HG03060 (cell line): ENCODE measurements at regions not wholly inside any gene's neighbourhood (a gene's known extent, or its start where the extent isn't known, plus 50 kb on each side); places are given as distances from the start of the nearest gene placed in this dataset.

Experiments
- ATAC-seq: cut with Tn5 transposase; IDR thresholded peaks from one replicate; pipeline ENCODE4 v1.9.1; 2021; ENCODE audit warnings: low read depth, moderate number of reproducible peaks; ENCODE audit not compliant: unreplicated experiment

DNA sequence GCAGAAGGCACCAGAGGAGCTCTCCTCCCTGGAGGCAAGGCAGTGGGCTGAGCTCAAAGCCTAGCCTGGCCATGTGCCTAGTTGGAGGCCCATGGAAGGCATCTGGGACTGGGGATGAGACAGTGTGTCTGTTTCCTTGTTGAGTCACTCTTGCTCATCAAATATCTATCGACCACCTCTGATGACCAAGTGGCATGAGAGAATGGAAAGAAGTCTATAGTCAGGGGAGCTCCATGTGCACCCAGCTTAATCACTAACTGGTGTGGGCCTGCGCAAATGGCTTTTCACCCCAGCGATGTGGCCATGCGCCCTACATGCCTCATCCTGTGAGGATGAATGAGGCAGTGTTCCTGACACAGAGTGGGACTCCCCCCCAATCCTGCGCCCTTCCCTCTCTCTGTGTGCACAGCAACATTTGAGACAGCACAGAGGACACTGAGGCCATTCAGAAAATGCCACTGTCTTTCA is 229.9 kb downstream of the RPS24 start:
- no peak for ATAC-seq

DNA sequence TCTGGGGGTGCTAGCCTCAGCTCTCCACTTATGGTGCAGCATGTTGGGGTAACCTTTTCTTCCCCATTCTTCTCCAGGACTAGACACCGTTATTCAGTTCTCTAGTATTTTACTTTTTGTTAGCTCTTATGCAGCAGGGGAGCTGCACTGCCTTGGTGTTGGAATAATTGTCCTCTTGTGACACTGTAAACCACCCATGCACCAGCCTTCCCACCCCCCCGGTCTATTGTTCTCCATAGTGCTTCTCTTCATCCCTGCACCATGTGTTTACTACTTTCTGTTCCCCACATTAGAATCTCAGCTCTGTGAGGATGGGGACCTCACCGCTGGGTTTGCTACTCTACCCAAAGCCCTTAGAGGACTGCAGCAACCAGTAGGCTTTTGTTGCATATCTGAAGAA is 230.7 kb downstream of the RPS24 start:
- ATAC-seq: no peak

DNA sequence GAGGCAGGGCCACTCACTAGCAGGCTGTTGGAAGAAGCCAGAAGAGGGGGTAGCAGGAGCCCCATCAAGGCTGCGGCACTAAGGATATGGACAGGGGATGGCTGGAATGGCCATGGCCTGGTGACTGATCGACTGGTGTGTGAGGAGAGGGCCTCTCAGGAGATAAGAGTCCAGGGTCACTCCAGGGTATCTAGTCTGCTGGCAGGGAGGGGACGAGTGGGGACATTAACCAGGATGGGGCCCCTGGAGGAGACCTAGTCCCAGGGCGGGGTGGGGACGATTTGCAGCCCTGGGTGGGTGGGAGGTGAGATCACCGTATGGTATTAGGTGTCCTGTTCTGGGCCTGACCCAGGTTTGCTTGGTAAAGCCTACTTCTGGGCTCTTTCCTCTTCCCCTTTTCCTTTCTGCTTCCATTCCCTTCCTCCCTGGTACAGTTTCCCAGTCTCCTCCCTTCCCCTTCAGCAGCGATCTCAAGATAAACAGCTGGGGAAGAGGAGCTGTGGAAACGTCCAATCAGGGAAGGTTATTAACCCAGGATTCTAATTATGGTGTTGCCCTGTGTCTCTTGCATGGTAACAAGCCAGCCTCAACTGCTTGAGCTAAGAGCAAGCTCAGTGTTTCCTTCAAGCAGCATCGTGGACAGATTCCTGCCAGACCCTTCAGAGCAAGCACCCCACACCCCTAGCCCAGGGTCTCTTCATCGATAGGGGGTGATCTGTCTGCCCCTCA is 233.2 kb downstream of the RPS24 start:
- ATAC-seq: no peak

DNA sequence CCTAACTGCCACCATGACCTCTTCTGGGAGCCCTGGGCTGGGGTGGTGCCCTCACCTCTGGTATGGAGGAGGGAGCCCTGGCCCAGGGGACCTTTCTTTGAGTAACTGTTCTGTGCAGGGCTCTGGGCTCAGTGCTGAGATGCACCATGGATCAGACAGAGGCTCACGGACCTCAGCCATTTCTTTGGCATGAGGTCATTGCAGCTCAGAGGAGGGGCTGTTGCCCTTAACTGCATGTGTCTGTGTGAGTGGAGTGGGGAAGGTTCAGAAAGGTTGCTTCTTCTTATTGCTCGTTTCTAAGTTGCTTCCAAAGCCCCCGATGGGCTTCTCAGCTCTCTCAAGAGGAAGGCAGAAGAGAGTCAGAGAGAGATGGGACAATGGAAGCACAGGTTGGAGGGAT is 233.9 kb downstream of the RPS24 start:
- no peak for ATAC-seq

DNA sequence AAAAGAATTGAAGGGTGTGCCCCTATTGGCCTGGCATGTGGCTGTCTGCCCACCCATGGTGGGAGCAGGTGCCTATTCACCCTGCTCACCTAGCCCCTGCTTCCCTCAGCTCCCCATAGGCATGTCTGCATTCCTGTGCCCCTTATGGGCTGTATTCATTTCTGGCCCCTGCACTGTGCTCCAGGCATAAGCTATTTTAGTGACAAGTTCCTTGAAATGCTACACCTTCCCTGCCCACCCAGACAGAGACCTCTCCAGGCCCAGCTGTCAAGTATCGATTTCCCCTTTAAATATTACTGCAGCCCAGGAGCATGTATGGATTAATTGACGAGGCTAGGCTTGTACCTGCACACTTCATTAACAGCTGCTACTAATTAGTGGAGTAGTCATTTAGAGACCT is 235.4 kb downstream of the RPS24 start:
- no peak for ATAC-seq

DNA sequence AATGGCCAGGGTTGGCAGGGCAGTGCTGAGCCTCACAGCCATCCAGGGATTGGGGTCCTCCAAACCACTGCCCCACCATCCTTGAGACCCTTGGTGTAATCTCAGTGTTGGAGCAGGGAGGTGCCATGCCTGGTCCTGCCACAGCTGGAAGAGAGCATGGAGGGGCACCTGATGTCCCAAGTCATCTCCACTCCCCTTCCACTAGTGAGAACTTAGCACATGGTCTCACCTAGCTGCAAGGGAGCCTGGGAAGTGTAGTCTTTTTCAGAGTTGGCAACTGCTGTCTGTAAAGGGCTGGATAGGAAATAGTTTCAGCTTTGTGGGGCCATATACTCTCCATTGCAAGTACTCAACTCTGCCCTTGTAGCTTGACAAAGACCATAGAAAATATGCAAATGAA is 238.7 kb downstream of the RPS24 start:
- ATAC-seq: no peak

DNA sequence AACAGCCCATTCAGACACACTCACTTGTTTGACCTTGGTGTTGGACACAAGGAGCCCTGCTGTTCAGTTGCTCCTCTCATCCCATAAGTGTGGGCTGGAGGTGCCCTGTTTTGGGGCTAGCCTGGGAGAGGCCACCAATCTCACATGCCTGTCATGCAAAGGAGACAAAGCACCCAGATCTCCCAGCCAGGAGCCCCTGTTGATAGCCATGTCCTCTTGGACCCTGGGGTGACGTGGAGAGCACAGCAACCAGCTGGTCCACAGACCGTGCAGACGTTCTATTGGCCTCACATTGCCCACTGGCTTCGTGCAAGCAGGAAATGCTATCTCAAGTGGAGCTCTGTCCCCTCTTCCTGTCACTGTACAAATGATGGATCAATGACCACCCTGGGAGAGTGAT is 240.8 kb downstream of the RPS24 start:
- no peak for ATAC-seq

DNA sequence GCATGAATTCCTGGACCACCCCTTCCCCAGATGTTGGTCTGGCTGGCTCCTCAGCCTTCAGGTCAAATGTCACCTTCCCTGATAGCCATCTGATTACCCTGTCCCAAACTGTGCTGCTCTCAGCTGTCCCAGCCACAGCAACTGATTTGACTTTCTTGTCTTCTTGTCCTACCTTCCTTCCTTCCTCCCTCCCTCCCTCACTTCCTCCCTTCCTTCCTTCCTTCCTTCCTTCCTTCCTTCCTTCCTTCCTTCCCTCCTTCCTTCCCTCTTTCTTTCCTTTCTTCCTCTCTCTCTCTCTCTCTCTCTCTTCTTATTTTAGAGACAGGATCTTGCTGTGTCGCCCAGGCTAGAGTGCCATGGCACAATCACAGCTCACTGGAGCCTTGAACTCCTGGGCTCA is 242.5 kb downstream of the RPS24 start:
- ATAC-seq: no peak

DNA sequence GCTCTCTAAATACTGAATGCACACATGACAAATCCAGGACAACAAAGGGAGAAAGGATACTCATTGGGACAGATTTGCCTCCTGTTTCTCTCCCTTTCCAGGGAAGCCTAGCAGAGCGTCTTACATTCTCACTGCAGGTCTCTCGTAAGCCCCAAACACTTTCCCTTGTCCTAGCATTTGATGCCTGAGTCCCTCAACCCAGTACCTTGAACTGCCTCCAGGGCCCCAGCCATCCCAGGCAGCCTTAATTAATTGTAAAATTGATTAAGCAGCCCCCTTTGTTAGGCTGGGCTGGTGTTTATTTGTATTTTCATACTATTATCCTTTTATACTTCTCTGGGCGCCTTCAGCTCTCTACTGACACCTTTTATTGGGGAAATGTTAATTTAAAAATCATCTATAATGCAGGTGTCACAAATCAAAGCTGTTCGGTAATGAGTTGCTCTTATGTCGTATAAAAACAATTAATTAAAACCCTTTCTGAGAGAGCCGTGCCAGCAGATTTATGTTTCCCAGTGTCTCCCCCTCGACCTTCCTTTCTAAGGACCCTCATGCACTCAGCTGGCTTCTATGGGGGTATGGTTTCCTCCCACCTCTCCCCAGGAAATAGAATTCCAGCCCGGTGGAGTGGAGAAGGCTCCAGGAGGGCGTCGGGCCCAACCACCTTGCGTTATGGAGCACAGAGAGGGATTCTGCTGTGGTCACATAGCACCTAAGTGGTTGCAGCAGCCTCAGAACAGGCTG is 243.8 kb downstream of the RPS24 start:
- ATAC-seq: no peak

DNA sequence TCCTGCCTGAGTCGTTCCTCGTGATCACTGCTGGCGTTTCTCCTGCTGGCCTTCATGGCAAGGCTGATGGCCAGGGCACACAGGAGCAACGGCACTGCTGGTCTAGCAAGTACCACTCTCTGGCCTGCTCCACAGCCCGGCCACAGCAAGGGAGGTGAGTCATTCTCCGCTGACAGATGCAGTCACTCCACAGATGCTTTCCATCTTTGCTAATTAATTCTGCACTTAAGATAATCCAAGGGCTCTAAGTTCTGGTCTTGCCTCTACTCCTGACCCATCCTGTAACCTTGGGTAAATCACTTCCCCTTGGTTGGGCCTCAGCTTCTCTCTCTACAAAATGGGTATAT is 244.4 kb downstream of the RPS24 start:
- ATAC-seq: no peak

DNA sequence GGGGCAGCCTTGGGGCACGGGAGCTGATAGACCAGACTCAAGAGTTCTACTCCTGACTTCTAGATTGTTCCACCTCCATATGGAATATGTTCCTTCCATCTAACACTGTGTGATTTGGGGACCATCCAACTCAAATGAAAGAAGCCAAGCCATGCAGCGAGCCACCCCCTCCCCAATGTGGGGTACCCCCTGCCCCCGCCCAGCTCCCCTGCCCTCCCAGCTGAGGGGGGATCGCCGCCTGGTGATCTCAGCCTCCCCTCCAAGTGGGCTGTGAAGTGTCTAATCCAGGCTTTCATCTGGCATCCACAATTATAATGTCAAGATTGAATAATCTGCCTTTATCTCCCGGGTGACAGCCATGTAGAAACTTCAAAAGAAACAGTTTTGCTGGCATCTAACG is 246.1 kb downstream of the RPS24 start:
- ATAC-seq: no peak

DNA sequence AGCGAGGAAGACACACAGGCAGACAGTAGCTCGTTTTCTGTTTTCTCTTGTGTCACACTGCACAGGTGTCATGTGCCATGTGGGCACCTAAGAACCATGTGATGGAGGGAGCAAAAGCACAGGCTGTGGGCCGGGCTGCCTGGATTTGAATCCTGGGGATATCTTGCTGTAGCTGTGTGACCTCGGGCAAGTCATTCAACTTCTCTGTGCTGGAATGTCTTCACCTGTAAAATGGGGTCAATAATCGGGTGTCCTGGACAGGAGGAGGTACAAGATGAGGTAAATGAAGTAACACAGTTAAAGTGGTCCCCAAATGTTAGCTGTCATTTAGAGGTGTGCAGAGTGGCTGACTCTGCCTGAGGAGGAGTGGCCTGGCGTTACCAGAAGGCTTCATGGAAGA is 246.9 kb downstream of the RPS24 start:
- no peak for ATAC-seq

DNA sequence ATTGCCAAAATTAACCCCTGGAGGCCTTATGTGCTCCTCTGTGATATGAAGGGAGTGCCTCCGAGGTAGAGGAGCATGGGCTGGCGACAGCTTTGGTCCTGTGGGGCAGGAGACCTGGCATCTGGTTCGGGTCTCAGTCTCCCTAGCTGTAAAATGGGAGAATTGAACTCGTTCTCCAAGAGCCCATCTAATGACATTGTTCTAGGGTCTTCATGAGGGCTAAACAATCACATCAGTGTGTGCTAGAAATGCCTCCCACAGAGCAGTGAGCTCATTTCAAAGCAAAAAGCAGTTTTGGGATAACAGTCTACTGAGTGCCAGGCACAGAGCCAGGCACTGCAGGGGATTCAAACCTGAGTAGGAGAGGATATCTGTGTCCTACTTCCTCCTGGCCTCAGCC is 248.0 kb downstream of the RPS24 start:
- ATAC-seq: no peak

DNA sequence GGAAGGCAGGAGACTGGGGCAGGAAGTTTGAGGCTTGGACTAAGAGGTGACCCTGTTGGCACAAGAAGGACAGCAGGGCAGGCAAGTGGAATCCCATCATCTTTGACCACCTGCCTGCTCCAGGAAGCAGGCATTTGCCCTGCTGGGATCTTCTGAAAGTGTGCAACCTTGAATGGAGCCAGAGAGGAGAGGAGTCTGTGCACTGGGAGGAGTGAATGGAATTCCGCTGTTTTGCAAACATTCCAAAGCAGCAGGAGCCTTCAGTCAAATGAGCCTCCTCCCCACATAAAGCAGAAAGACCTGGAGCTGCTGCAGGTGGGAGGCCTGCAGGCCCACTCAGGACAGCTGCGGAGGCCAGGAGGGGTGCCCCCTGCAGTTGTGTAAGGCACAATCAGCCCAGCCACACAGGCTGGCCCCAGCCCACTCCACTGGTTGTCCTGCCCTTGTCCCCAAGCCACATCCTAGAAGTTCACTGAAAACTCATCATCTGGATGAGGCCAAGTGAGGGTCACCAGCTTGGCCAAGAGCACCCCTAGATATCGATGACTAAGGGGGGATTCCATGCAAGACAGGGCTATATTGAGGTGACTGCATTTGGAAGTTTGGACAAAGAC is 249.5 kb downstream of the RPS24 start:
- no peak for ATAC-seq

DNA sequence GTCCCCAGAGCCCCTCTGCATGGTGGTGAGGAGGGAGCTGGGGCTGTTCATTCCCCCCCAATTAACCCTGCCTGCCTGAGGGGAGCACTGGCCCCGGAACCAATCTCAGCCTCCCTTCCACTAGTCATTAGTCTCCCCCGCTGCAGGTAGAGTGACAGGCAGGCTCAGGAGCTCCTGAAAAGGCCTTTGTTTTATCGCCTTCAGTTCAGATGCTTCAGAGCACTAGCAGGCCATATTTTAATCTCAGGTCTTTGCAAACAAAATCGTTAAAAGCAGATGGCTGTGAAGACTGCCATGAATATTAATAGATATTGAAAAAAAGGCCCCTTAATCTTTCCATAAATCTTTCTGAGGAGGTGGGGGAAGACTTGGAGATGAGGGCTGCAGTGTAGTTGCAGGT is 250.7 kb downstream of the RPS24 start:
- ATAC-seq: no peak

DNA sequence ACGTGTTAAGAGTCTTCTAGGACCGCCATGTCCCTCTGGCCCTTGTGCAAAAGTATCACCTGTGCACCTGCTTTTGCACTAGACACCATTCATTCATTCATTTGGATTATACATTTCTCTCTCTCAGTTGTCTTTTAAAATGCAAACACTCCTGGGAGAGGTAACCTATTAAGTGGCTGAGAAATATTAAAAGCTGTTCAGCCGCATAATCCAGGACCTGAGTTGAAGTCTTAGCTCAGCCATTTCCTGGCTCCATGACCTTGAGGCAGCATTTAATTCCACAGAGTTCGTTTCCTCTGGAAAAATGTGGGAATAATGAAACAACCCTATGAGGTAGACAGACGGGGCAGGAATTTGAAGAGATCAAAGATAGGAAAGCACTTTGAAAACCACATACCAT is 251.6 kb downstream of the RPS24 start:
- ATAC-seq: no peak

DNA sequence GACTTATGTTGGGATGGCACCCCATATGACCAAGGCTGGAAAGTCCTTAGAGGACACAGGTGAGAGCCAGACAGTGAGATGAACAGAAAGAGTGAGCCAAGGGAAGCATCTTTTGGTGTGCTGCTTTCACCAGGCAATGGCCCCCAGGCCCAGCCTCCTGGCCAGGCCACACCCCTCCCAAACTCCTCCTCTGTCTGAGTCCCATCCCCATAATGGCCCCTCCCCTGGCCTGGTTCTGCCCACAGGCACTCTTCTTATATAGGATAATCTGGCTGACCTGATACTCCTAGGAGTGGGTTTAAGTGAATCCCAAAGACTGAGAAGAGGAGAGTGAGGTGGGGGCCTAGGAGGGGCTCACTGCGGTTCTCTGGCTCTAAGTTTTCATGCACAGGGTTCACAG is 252.5 kb downstream of the RPS24 start:
- no peak for ATAC-seq

DNA sequence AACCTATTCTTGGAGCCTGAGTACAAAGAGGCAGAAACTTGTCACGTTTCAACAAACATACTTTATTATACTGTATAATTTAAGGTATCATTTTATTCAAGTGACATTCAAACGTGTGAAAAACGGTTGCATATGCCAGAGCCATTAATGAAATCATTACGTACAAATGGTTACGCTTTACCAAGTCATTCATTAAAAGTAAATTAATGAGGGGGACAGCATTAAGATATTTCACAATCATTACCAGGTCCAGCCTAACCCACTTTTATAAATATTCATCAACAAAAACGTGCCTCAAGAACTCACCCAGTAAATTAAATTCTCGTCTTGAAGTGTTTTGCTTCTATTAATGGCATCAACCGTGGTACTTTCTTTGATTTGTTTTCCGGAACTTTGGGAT is 253.0 kb downstream of the RPS24 start:
- no peak for ATAC-seq

DNA sequence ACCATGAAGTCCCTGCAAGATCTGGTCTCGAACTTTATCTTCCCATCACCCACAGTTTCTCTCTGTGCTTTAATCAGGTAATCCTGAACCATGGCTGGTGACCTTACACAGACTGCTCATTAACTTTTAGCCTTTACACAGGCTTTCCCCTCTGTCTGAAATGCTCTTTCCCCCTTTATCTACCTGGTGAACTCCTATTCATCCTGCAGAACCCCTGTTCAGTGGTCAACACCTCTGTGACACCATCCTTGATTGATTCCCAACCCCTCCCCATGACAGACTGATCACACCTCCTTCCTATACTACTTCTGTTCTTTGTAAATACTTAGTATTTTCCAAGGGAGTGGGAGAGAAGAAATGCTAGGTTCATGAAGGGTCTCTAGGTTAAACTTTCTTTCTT is 254.0 kb downstream of the RPS24 start:
- ATAC-seq: no peak

DNA sequence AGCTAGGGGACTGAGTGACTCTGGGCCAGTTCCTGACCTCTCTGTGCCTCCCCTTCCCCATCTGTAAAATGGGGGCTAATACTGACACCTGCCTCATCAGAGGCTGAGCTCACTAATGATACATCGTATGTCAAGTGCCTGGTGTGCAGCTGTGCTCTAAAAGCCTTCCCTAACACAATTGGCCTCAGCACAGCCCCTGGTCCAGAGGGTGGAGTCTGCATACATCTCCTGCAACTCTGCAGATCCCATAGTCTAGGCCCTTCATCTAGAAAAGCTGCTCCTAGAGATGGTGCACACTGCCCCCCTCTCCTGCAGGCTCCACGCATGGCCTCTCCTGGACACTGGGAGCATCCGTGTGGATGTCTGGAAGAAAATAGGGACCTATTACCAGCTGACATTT is 255.0 kb downstream of the RPS24 start:
- ATAC-seq: no peak

DNA sequence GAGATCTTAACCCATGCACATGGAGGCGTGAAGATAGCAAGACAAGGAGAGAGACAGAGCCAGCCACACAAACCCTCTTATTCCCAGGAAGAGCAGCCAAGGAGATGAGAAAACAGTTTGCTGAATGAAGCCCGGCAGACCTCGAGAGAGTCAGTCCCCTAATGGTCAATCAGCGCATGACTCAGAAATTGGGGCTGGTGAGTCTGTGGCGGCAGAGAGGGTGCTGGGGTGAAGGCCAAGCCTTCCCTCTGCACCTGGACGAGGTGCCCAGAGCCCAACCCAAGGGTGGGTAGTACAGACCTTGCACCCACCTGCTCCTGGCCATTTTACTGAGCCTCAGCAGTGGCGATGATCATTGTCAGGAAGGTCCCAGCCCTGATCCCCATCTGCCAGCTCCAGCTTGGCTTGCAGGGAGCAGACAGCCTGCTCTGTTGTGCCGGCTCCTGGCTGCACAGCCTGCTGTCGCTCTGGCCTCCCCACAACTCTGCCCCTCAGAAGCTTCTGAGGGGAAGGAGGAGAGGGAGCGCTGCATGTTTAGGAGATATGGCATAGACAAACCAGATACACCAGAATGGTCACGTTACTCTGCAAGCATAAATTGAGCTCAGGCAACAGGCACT is 256.6 kb downstream of the RPS24 start:
- ATAC-seq: no peak

DNA sequence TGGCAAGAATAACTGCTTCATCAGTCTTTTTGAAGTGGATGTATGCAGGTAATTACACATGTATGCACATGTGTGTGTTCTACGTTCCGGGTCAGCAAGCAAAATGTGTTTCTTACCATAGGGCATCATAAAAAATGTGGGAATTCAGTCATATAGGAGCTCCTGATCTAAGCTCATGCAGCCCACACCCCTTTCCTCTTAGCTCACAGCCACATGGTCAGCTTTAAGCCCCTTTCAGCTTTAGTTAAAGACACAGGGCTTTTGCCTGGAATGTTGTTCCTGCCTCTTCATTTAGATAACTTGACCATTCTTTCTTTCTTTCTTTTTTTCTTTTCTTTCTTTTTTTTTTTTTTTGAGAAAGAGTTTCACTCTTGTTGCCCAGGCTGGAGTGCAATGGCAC is 258.1 kb downstream of the RPS24 start:
- no peak for ATAC-seq
